ENCODE measurements at regions not wholly inside any gene's neighbourhood (a gene's known extent, or its start where the extent isn't known, plus 50 kb on each side); places are given as distances from the start of the nearest gene placed in this dataset.

- Histone ChIP-seq H3K27ac (ENCODE audit: low read length) (no peak overlapping the region), H3K27me3 (ENCODE audit: control insufficient read depth, insufficient read depth, low read length) (no peaks in the 10 kb centered on the region), H3K36me3 (ENCODE audit: control insufficient read depth, insufficient read depth, low read length) (no peaks in the 10 kb centered on the region), H3K9me3 (ENCODE audit: control insufficient read depth, insufficient read depth, low read length) (no peaks in the 10 kb centered on the region), H3K4me3 (ENCODE audit: low read length) (no peak overlapping the region), H3K4me1 (ENCODE audit: control insufficient read depth, insufficient read depth, low read length) (no peaks in the 10 kb centered on the region)
- no peak for DNase-seq (ENCODE audit: low read depth, low spot score)
- WGBS (ENCODE audit: insufficient coverage, insufficient read length), result no CpG with 5 or more reads among the region's 1 CpG
Observed at GRCh38 chr6:128572294-128572693, 51.9 kb upstream of the PTPRK start.

- DNase-seq (ENCODE audit: low read depth, low spot score), result no peak
- Histone ChIP-seq H3K27me3 (ENCODE audit: control insufficient read depth, insufficient read depth, low read length) (no peaks in the 10 kb centered on the region), H3K9me3 (ENCODE audit: control insufficient read depth, insufficient read depth, low read length) (no peaks in the 10 kb centered on the region), H3K4me1 (ENCODE audit: control insufficient read depth, insufficient read depth, low read length) (no peaks in the 10 kb centered on the region), H3K36me3 (ENCODE audit: control insufficient read depth, insufficient read depth, low read length) (no peaks in the 10 kb centered on the region), H3K4me3 (ENCODE audit: low read length) (no peak overlapping the region), H3K27ac (ENCODE audit: low read length) (no peak overlapping the region)
- no CpG with 5 or more reads among the region's 3 CpGs for WGBS (ENCODE audit: insufficient coverage, insufficient read length)
Observed at GRCh38 chr6:128570680-128571063, 50.3 kb upstream of the PTPRK start.

- no peaks in the 10 kb centered on the region for H3K9me3 ChIP-seq (ENCODE audit: control insufficient read depth, insufficient read depth, low read length)
- WGBS (ENCODE audit: insufficient coverage, insufficient read length), result no CpG with 5 or more reads among the region's 5 CpGs
- no peaks in the 10 kb centered on the region for H3K27me3 ChIP-seq (ENCODE audit: control insufficient read depth, insufficient read depth, low read length)
- no peak for DNase-seq (ENCODE audit: low read depth, low spot score)
- no peak overlapping the region for H3K4me3 ChIP-seq (ENCODE audit: low read length)
- no peaks in the 10 kb centered on the region for H3K36me3 ChIP-seq (ENCODE audit: control insufficient read depth, insufficient read depth, low read length)
- no peak overlapping the region for H3K27ac ChIP-seq (ENCODE audit: low read length)
- no peaks in the 10 kb centered on the region for H3K4me1 ChIP-seq (ENCODE audit: control insufficient read depth, insufficient read depth, low read length)
Observed at GRCh38 chr6:128569732-128570679, 49.6 kb upstream of the PTPRK start.

Data from iPS DF 6.9 (cell line).